Effector memory CD4-positive, alpha-beta T cell (primary cell): ENCODE measurements at regions not wholly inside any gene's neighbourhood (a gene's known extent, or its start where the extent isn't known, plus 50 kb on each side); places are given as distances from the start of the nearest gene placed in this dataset.

ENCODE experiments used
- DNase-seq, 3 donors: peaks; one replicate each; pipeline ENCODE4 v3.0.0-alpha.2; 2020
- H3K27ac ChIP-seq: 2 replicates; pipeline ENCODE4 v1.7.0; 2013; ENCODE audit warnings: mild to moderate bottlenecking, low read length, moderate library complexity; ENCODE audit not compliant: insufficient read depth, poor library complexity, severe bottlenecking
- H3K27me3 ChIP-seq: replicated peaks from 2 replicates; pipeline ENCODE4 v1.7.0; 2013; ENCODE audit warnings: mild to moderate bottlenecking, low read length; ENCODE audit not compliant: insufficient read depth, control insufficient read depth, poor library complexity, severe bottlenecking
- H3K36me3 ChIP-seq: 2 replicates; pipeline ENCODE4 v1.7.0; 2013; ENCODE audit warnings: mild to moderate bottlenecking, low read length, moderate library complexity; ENCODE audit not compliant: control insufficient read depth, insufficient read depth
- H3K4me1 ChIP-seq: 2 replicates; pipeline ENCODE4 v1.7.0; 2013; ENCODE audit warnings: low read length, mild to moderate bottlenecking; ENCODE audit not compliant: control insufficient read depth, insufficient read depth, poor library complexity, severe bottlenecking
- H3K4me3 ChIP-seq: 2 replicates; pipeline ENCODE4 v1.7.0; 2013; ENCODE audit warnings: low read length, low read depth, mild to moderate bottlenecking; ENCODE audit not compliant: insufficient read depth, poor library complexity, severe bottlenecking
- H3K9me3 ChIP-seq: 2 replicates; pipeline ENCODE4 v1.7.0; 2013; ENCODE audit warnings: mild to moderate bottlenecking, low read length, moderate library complexity; ENCODE audit not compliant: control insufficient read depth

DNA sequence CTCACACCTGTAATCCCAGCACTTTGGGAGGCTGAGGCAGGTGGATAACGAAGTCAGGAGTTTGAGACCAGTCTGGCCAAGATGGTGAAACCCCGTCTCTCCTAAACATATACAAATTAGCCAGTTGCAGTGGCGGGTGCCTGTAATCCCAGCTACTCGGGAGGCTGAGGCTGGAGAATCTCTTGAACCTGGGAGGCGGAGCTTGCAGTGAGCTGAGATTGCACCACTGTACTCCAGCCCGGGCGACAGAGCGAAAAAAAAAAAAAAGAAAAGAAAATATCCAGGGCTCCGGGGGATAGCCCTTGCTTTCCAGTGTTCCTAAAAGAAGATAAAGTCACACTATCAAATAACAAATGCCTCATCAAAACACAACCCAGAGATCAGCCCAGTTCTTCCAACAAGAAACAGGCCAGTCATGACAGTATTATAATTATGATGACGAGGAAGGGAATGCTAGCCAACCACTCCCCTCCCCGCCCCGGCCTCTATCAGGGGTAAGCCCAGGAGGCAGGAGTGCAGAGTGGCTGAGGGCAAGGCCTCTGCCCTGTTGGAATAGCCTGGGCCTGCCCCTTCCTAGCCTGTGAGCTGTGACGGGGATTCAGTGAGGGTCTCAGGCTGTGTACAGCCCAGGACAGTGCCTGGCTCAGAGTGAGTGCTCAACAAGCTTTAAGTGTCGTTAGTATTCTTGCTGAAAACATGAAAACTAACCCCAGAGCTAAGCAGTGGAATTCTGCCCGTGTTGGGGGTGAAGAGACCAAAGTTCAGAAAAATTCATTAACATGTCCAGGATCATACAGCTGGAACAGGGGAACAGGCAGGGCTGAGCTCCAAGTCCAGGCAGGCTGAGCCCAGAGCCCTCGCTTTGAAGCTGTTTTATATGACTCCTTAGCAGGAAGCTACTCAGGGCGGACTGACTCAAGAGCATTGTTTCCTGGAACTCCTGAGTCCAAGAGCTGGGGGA lies 54.3 kb downstream of the FAM241B start:
- Histone ChIP-seq H3K4me3 (no peak overlapping the region), H3K27ac (no peak overlapping the region), H3K4me1 (no peaks in the 10 kb centered on the region), H3K27me3 (no peaks in the 10 kb centered on the region), H3K36me3 (no peaks in the 10 kb centered on the region), H3K9me3 (no peaks in the 10 kb centered on the region)
- DNase-seq = no peak

- Histone ChIP-seq H3K9me3 (no peaks in the 10 kb centered on the region), H3K27me3 (no peaks in the 10 kb centered on the region), H3K36me3 (no peaks in the 10 kb centered on the region), H3K4me3 (no peak overlapping the region), H3K4me1 (no peaks in the 10 kb centered on the region), H3K27ac (no peak overlapping the region)
- no peak for DNase-seq
Measured at GRCh38 chr10:69684981-69685353, 54.9 kb downstream of the FAM241B start.

GRCh38 chr10:69685426-69685801 lies 55.4 kb downstream of the FAM241B start:
- Histone ChIP-seq H3K36me3 (no peaks in the 10 kb centered on the region), H3K27me3 (no peaks in the 10 kb centered on the region), H3K4me3 (no peak overlapping the region), H3K27ac (no peak overlapping the region), H3K4me1 (no peaks in the 10 kb centered on the region), H3K9me3 (no peaks in the 10 kb centered on the region)
- no peak for DNase-seq

DNA sequence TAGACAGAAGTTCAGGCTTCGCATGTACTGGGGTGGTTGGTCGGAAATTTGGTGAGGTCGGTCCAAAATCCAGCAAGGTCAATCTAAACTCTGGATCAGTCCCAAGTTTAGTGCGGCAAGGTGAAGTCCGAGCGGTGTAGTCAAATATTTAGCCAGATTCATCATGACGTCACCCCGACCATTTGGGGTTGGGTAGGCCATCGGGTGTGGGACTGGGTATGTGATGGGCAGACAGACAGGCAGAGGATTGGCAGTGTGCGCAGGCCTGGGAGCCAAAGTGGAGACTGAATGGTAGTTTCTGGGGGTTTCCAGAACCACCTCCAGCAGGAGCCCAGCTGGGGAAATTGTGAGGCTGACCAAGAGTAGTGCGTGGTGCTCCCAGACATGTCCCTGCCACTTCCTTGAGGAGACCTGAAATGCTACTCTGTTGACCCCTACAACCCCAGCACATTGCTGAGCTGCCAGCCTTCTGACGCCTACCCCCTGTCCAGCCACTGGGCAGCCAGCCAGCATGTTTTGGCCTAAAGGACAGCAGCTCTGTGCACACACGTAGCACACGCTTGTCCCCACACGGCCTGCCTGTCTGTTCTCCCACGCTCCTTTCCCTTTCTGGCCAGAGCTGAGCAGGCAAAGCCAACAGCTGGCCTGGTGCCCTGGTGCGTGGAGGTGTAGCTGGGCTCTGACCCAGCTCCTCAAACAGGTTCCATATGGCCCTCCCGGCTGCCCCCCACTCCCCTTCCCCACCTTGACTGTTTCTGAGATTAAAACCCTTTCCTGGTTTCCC lies 55.9 kb downstream of the FAM241B start:
- Histone ChIP-seq H3K36me3 (no peaks in the 10 kb centered on the region), H3K4me3 (no peak overlapping the region), H3K27ac (no peak overlapping the region), H3K4me1 (no peaks in the 10 kb centered on the region), H3K9me3 (no peaks in the 10 kb centered on the region), H3K27me3 (no peaks in the 10 kb centered on the region)
- no peak for DNase-seq

DNA sequence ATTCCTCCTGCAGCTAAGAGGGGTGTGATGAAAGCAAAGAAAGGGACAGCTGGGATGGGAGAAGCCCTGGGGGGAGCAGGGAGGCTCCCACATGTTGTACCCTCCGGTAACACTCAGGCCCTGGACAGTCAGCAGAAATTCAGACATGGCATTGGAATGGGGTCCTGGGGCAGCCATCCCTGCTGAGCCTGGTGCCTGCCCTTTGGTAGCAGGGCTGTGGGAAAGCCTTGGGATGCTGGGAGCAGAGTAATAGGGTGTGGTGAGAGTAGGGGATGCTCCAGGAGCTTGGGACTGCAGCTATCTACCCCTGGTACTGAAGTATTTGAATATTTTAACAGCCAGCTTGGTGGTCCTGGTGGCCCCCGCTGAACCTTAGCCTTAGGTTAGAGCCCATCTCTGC lies 56.8 kb downstream of the FAM241B start:
- no peak for DNase-seq
- no peaks in the 10 kb centered on the region for H3K4me1 ChIP-seq
- no peak overlapping the region for H3K4me3 ChIP-seq
- no peak overlapping the region for H3K27ac ChIP-seq
- no peaks in the 10 kb centered on the region for H3K9me3 ChIP-seq
- no peaks in the 10 kb centered on the region for H3K27me3 ChIP-seq
- H3K36me3 ChIP-seq = no peaks in the 10 kb centered on the region

DNA sequence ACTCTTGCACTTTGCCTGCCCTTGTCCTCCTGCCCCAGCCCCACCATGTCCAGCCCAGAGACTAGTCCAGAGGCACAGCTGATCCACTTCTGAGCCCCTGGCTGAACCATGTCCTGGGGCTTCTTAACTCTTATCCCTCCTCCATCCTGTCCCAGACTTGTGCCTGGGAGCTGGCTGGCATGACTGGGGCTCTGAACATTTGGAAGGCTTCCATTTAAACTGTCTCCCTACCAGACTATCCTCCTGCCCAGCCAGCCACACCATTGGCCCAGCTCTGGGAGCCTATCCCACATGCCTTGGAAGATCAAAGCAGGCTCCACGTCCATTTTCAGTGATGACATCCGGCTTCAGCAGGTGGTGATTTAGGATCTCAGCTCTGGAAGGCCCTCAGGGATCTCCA lies 57.4 kb downstream of the FAM241B start:
- no peak overlapping the region for H3K4me3 ChIP-seq
- DNase-seq = no peak
- no peak overlapping the region for H3K27ac ChIP-seq
- no peaks in the 10 kb centered on the region for H3K27me3 ChIP-seq
- no peaks in the 10 kb centered on the region for H3K36me3 ChIP-seq
- H3K9me3 ChIP-seq = no peaks in the 10 kb centered on the region
- H3K4me1 ChIP-seq = no peaks in the 10 kb centered on the region

DNA sequence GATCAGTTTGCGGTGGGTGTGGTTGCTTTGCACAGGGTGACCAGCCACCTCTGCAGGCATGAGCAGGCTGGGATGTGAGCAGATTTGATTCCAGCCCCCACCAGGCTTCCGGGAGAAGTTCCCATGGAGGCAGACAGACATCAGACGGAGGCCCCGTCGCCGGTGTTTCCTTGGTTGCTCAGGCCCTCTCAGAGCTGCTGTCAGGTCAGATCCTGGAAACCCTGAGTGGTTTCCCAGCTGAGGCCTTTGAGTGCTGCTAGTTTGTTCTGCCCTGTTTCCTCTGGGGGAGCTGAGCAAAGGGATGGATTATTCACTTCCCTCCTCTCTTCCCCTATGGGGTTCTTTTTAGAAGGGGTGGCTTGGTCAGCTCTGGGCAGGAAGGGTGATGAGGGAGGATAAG lies 62.2 kb downstream of the FAM241B start:
- no peak for DNase-seq
- Histone ChIP-seq H3K4me3 (no peak overlapping the region), H3K27ac (no peak overlapping the region), H3K4me1 (no peaks in the 10 kb centered on the region), H3K9me3 (no peaks in the 10 kb centered on the region), H3K36me3 (no peaks in the 10 kb centered on the region), H3K27me3 (no peaks in the 10 kb centered on the region)

DNA sequence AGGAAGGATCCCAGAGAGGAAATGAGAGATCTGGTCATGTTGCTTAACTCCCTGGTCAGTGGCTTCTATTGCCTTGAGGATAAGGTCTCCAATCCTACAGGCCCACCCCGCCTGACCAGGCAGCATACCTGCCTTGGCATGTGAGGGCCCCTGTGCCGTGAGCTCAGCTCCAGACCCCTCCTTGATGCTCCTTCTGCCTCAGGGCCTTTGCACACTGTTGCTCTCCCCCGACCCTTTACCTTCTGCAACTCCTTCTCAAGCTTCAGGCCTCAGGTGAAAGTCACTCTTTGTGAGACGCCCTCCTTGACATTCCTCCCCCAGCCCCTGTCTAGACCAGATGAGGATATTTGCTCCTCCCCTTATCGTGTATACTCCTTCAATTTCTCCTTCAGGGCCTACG lies 62.8 kb downstream of the FAM241B start:
- Histone ChIP-seq H3K4me1 (no peaks in the 10 kb centered on the region), H3K27me3 (no peaks in the 10 kb centered on the region), H3K27ac (no peak overlapping the region), H3K4me3 (no peak overlapping the region), H3K36me3 (no peaks in the 10 kb centered on the region), H3K9me3 (no peaks in the 10 kb centered on the region)
- DNase-seq = no peak

- Histone ChIP-seq H3K36me3 (no peaks in the 10 kb centered on the region), H3K4me3 (no peak overlapping the region), H3K27me3 (no peaks in the 10 kb centered on the region), H3K27ac (no peak overlapping the region), H3K9me3 (no peaks in the 10 kb centered on the region), H3K4me1 (no peaks in the 10 kb centered on the region)
- DNase-seq = no peak
Measured at GRCh38 chr10:69693886-69694285, 63.8 kb downstream of the FAM241B start.

GRCh38 chr10:69696073-69696731 lies 66.2 kb downstream of the FAM241B start:
- no peak for DNase-seq

More at GRCh38 chr10:69696073-69696731, 66.2 kb downstream of the FAM241B start:
- H3K27ac ChIP-seq = no peak overlapping the region
- no peaks in the 10 kb centered on the region for H3K36me3 ChIP-seq
- H3K4me3 ChIP-seq = no peak overlapping the region
- H3K4me1 ChIP-seq = no peaks in the 10 kb centered on the region
- H3K27me3 ChIP-seq = no peaks in the 10 kb centered on the region
- no peaks in the 10 kb centered on the region for H3K9me3 ChIP-seq
